HepG2 (cell line): ENCODE measurements at regions not wholly inside any gene's neighbourhood (a gene's known extent, or its start where the extent isn't known, plus 50 kb on each side); places are given as distances from the start of the nearest gene placed in this dataset.

Source experiments
- ATAC-seq: fragments of 200-7000 bp; cut with Tn5 transposase; 3 replicates; pipeline ENCODE4 v1.9.1; 2020; ENCODE audit warnings: mild to moderate bottlenecking, moderate library complexity
- BruUV-seq: library from RNA; stranded (reverse); fragments of 400-500 nt; replicated peaks from 2 replicates; lab custom pipeline; 2021; lab: Mats Ljungman, UMichigan
- CTCF ChIA-PET: fragments of 300-600 bp; formaldehyde crosslinking; extraction: SDS; loops from one replicate; lab custom pipeline; 2021; ENCODE audit warnings: low total read pairs, inconsistent platforms, low intra/inter-chr PET ratio; lab: Yijun Ruan, JAX
- POLR2A ChIA-PET: fragments of 350-600 bp; sonication (Branson Sonifier 250); formaldehyde crosslinking; loops from one replicate; lab custom pipeline; 2020; ENCODE audit warnings: antibody characterized with exemption, inconsistent platforms; lab: Yijun Ruan, JAX
- DNase-seq: peaks from one replicate; pipeline ENCODE4 v3.0.0-alpha.2; 2015; ENCODE audit warnings: low spot score
- FAIRE-seq: peaks from 3 replicates; lab custom pipeline; 2011; peaks lifted over from hg19 to GRCh38; lab: Jason Lieb, UNC
- H2AFZ ChIP-seq: one replicate; pipeline ENCODE4 v1.6.1; 2011; ENCODE audit warnings: low read length, inconsistent platforms
- H3K27ac ChIP-seq: fragments of 300-600 bp; 3 replicates; pipeline ENCODE4 v1.8.0; 2011; ENCODE audit warnings: mixed run types, mild to moderate bottlenecking, mixed read lengths, low read length, inconsistent platforms; ENCODE audit not compliant: insufficient read depth; ENCODE audit errors: extremely low read length
- H3K27me3 ChIP-seq, 2 experiments: fragments of 200-600 bp in 1 of 2; 2 replicates in 1 of 2; 3 replicates in 1 of 2; pipeline versions ENCODE4 v1.6.0 to v1.8.0; 2011; ENCODE audit warnings: low read length in 2 of 2, mild to moderate bottlenecking in 2 of 2, moderate library complexity in 2 of 2, inconsistent platforms in 1 of 2; ENCODE audit not compliant: insufficient read depth in 2 of 2, control insufficient read depth in 1 of 2
- H3K36me3 ChIP-seq, 2 experiments: fragments of 200-600 bp in 1 of 2; replicated peaks in 1 of 2; 2 replicates in 1 of 2; 3 replicates in 1 of 2; pipeline versions ENCODE4 v1.5.1 to v1.8.0; 2011; ENCODE audit warnings: low read length in 2 of 2, inconsistent platforms in 1 of 2; ENCODE audit not compliant: insufficient read depth in 2 of 2, control insufficient read depth in 1 of 2
- H3K4me1 ChIP-seq: 2 replicates; pipeline ENCODE4 v1.5.1; 2012; ENCODE audit warnings: low read length, inconsistent platforms; ENCODE audit not compliant: insufficient read depth
- H3K4me2 ChIP-seq: 2 replicates; pipeline ENCODE4 v1.6.0; 2011; ENCODE audit warnings: low read depth, low read length, inconsistent platforms
- H3K4me3 ChIP-seq, 3 experiments: fragments of 200-600 bp in 1 of 3; sonication (generic), shearing (Covaris generic) in 1 of 3; replicated peaks in 1 of 3; 2 replicates each; pipeline ENCODE4 v1.5.1; 2011 to 2016; ENCODE audit warnings: low read length in 3 of 3, inconsistent platforms in 2 of 3, low read depth in 2 of 3, mild to moderate bottlenecking in 2 of 3, control low read depth in 1 of 3, mixed read lengths in 1 of 3; ENCODE audit not compliant: insufficient read depth in 1 of 3
- H3K79me2 ChIP-seq: one replicate; pipeline ENCODE4 v1.6.1; 2011; ENCODE audit warnings: low read length, inconsistent platforms; ENCODE audit not compliant: insufficient read depth
- H3K9ac ChIP-seq: 2 replicates; pipeline ENCODE4 v1.6.0; 2011; ENCODE audit warnings: mild to moderate bottlenecking, low read depth, low read length, inconsistent platforms; ENCODE audit not compliant: insufficient read depth
- H3K9me3 ChIP-seq: 2 replicates; pipeline ENCODE4 v1.5.1; 2012; ENCODE audit warnings: mild to moderate bottlenecking, low read length
- H4K20me1 ChIP-seq: 2 replicates; pipeline ENCODE4 v1.6.0; 2011; ENCODE audit warnings: inconsistent platforms, mild to moderate bottlenecking, low read length, moderate library complexity; ENCODE audit not compliant: insufficient read depth
- ARNT2 ChIP-seq: sonication (generic); formaldehyde crosslinking; IDR thresholded peaks from 2 replicates; pipeline ENCODE4 v1.8.0; 2022; ENCODE audit warnings: mild to moderate bottlenecking, low read depth, missing genetic modification reagents, moderate library complexity
- CHD4 ChIP-seq: fragments of 200-600 bp; sonication (generic); IDR thresholded peaks from 2 replicates; pipeline ENCODE4 v1.7.0; 2017; ENCODE audit warnings: mild to moderate bottlenecking, low read length, borderline replicate concordance
- KLF16 ChIP-seq, 2 experiments: sonication (generic) in 1 of 2; formaldehyde crosslinking in 1 of 2; IDR thresholded peaks; 2 replicates each; pipeline versions ENCODE4 v1.6.1 to v1.8.0; 2016 to 2023; ENCODE audit warnings: missing genetic modification reagents in 2 of 2, missing compliant biosample characterization in 1 of 2
- MAFK ChIP-seq, 2 experiments: IDR thresholded peaks in 1 of 2; conservative IDR thresholded peaks in 1 of 2; 2 replicates each; pipeline ENCODE4 v1.6.1; 2011; ENCODE audit warnings: improper control_type of control experiment in 2 of 2, low read length in 2 of 2
- MEIS1 ChIP-seq: sonication (generic); formaldehyde crosslinking; IDR thresholded peaks from 2 replicates; pipeline ENCODE4 v1.9.0; 2021; ENCODE audit warnings: mild to moderate bottlenecking, missing genetic modification reagents, moderate library complexity, borderline replicate concordance
- ZHX2 ChIP-seq, 2 experiments: sonication (generic) in 1 of 2; formaldehyde crosslinking in 1 of 2; IDR thresholded peaks; 2 replicates each; pipeline versions ENCODE4 v1.6.1 to v1.9.0; 2014 to 2022; ENCODE audit warnings: antibody characterized with exemption in 1 of 2, borderline replicate concordance in 1 of 2, inconsistent platforms in 1 of 2, low read depth in 1 of 2, missing genetic modification reagents in 1 of 2
- ZNF646 ChIP-seq: sonication (generic); formaldehyde crosslinking; IDR thresholded peaks from 2 replicates; pipeline ENCODE4 v1.9.0; 2021; ENCODE audit warnings: mild to moderate bottlenecking, missing genetic modification reagents
- WGBS: methylation state at CpG from one replicate; pipeline ENCODE4 v1.1.6; 2017; ENCODE audit warnings: low lambda C conversion rate; 5-methylcytosine and 5-hydroxymethylcytosine counted together
- in situ Hi-C: cut with HindIII; loops from 2 replicates; pipeline ENCODE4 v1.10.0; 2017; ENCODE audit warnings: low pct_unique_long_range_greater_than_20kb; ENCODE audit not compliant: extremely low pct_ligation_motif_present
- intact Hi-C: fragments of 100-400 bp; cut with micrococcal nuclease; formaldehyde crosslinking; loops from one replicate; pipeline ENCODE4 v1.10.0; 2022; ENCODE audit not compliant: unreplicated experiment
- TF ChIP-seq, protein P1 (sequence below): sonication (generic); formaldehyde crosslinking; IDR thresholded peaks from 2 replicates; pipeline ENCODE4 v1.8.0; 2022; ENCODE audit warnings: missing genetic modification reagents, low read depth, mild to moderate bottlenecking, borderline replicate concordance
- TF ChIP-seq, protein P2 (sequence below): IDR thresholded peaks from 2 replicates; pipeline ENCODE4 v1.6.1; 2016

- H3K4me2 ChIP-seq: no peak overlapping the region
- CTCF ChIA-PET: no interaction called here
Observed at GRCh38 chr1:71312545-71312944, 231.7 kb upstream of the ZRANB2 start.

More at GRCh38 chr1:71312545-71312944, 231.7 kb upstream of the ZRANB2 start:
- Histone ChIP-seq H3K9ac (no peak overlapping the region), H2AFZ (no peak overlapping the region), H3K4me3 (no peak overlapping the region), H3K27me3 (no peaks in the 10 kb centered on the region), H3K27ac (no peak overlapping the region), H4K20me1 (no peaks in the 10 kb centered on the region), H3K79me2 (no peaks in the 10 kb centered on the region), H3K9me3 (peaks cover 67% of the 10 kb centered on the region), H3K4me1 (no peaks in the 10 kb centered on the region), H3K36me3 (no peaks in the 10 kb centered on the region)
- ATAC-seq (no peak), DNase-seq (no peak), FAIRE-seq (no peak)
- intact Hi-C loops: no loop called here
- BruUV-seq: no TSS peak
- POLR2A ChIA-PET: no interaction called here
- in situ Hi-C loops: no loop called here
- TF ChIP-seq, protein P1, sequence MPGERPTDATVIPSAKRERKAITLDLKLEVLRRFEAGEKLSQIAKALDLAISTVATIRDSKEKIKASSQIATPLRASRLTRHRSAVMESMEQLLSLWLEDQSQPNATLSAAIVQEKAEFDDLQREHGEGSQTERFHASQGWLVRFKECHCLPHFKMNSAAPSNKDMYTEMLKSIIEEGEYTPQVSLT (CRISPR knock-in tag): no peak
- TF ChIP-seq KLF16 (CRISPR knock-in tag; IDR thresholded peaks at IDR 0.05): no peak
- TF ChIP-seq MEIS1 (CRISPR knock-in tag): no peak
- TF ChIP-seq ZNF646 (CRISPR knock-in tag): no peak
- TF ChIP-seq, protein P2, sequence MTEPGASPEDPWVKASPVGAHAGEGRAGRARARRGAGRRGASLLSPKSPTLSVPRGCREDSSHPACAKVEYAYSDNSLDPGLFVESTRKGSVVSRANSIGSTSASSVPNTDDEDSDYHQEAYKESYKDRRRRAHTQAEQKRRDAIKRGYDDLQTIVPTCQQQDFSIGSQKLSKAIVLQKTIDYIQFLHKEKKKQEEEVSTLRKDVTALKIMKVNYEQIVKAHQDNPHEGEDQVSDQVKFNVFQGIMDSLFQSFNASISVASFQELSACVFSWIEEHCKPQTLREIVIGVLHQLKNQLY (CRISPR knock-in tag): no peak
- TF ChIP-seq MAFK (conservative IDR thresholded peaks at IDR 0.05 in 1 of 2, IDR thresholded peaks at IDR 0.05 in 1 of 2; ENCODE audit: low read length in 2 of 2): no peak
- TF ChIP-seq ZHX2 (IDR thresholded peaks at IDR 0.05; ENCODE audit: low read depth): no peak
- no peak for TF ChIP-seq ZHX2 (CRISPR knock-in tag; IDR thresholded peaks at IDR 0.05; ENCODE audit: borderline replicate concordance)
- TF ChIP-seq ARNT2 (CRISPR knock-in tag): no peak
- TF ChIP-seq CHD4: no peak
- TF ChIP-seq, all 625 proteins: peak for 0
- WGBS: 4% methylated on average over 2 of the region's 2 CpGs
